ENCODE measurements at regions not wholly inside any gene's neighbourhood (a gene's known extent, or its start where the extent isn't known, plus 50 kb on each side); places are given as distances from the start of the nearest gene placed in this dataset.
A peak's percentile ranks its signal among the peaks of the same experiment; 100 is the strongest.

DNA sequence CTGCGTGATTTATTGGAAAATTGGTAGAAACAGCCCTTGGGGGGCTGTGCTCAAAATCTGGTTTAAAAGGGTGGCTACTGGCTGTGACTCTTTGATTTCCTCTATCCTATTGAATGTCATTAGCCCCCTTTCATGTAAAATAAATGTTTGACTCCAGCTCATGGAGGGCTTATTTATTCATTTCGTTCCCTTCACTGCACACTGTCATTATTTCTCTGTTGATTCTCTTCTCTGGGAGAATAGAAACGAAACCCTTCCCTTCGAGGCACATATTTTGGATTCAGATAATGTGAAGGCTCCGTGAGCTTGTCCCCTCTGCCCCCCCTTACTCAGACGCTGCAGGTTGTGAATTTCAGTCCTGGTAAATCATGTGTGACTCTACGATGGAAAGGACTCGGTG is 203.9 kb upstream of the GPR26 start:
- no peak for DNase-seq

DNA sequence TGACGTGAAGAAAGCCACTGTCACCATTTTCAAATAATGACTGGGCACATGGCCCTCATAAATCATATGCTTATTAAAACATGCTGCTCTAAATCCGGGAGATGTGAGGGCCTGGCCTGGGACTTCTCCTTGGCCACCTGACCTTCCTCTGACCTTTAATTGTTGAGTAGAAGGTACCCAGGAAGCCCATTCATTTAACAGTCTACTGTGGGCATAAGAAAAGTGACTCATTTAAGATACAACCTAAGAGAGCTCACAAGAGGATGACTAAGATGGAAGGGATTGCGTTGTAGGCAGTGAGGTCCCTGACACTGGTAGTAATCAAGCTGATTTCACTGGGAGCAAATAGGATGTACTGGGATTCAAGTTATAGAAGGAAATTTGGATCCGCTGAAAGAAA is 203.4 kb upstream of the GPR26 start:
- DNase-seq = no peak

DNA sequence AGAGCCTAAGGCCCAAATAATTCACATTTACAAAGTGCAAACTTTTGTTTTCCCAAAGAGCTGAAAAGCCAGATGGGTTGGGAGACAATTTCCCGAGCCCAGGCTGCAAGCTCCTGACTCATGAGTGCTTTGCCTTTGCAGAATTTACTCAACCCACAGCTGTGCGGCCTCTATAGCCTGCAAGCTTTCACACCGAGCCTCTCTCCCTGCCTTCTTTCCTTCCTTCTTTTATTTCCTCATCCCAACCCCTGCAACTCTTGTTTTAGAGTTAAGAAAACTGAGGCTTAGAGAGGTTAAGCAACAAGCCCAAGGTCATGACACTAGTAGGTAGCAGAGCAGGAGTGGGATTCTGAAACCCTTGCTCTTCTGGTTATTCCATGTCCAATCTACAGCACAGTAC is 203.0 kb upstream of the GPR26 start:
- peak in 1 of 2 donors; percentile 25 for DNase-seq

DNA sequence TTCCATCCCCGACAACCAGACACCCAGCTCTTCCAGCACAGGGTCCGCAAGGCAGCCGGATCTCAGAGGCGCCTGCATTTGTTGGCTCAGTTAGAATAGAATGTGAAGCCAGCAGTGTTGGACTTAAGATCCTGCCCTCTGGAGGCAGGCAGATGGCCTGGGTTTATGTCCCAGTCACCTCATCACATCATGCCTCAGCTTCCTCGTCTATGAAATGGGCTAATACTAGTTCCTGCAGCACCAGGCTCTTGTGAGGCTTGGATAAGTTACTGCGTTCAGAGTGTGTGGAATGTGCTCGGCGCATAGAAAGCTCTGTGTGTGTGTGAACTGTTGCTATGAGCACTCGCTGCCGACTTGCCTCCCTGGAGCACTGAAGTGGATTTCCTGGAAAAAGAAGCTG is 202.5 kb upstream of the GPR26 start:
- DNase-seq = no peak

DNA sequence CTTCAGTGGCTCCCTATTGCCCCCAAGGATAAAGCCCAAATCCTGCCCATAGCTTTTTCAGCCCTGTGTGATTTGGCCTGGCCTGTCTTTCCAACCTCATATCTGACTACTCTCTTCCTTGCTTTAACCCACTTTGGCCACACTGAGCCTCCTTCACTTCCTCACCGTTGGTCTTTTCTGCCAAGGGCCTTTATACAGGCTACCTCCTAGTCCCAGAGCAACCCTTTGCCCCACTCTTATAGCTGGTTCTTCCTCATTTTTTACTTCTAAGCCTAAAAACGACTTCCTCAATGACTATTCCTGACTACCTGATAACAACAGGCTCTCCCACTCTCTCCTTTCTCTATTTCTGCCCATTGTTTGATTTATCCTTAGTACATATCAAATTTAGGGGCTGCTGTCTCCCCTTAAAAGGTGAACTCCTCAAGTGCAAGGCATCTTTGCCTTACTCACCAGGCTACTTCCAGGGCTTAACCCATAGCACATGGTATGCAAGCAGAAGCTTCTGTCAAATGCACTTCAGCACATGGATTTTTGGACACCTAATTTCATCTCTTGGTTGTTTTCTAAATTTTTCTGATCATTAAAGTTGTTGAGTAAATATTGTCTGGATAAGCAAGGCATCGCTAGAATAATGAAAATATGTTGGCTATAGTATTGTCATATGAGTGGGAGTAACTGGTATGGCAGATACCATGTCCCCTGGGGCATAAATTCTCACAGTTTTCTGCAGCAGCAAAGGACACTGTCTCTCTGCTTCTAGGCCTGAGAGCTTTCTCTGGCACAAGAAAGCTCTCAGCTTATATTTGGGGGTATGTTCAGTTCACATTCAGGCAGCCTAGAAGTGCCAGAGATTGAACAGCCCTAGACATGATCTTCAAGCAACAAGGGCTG is 201.5 kb upstream of the GPR26 start:
- DNase-seq = no peak

DNA sequence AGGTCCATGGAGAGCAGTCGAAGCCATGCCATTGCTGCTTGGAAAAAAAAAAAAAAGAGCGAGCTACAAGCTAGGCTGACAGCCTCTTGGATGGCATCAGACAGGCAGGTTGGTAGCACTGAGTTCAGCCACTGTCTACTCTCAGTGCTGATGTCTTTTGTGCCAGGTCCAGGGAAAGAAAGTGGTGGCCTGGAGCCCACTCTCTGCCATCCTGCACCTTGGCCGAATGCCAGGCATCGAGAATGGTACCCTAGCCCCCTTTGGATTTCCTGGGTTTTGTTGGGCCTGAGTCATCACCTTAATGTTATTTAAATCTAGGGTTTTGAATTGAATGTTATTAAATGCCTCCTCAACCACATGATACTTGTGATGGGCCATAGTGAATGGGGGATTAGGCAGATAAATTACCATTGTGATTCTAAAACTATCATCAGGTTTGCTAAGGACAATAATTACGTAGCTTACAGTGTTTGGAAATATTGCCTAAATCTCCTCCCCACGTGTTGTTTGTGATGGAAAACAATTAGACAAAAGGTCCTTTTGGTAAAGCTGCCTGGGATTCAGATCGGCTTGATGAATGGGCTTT is 195.7 kb upstream of the GPR26 start:
- no peak for DNase-seq

DNA sequence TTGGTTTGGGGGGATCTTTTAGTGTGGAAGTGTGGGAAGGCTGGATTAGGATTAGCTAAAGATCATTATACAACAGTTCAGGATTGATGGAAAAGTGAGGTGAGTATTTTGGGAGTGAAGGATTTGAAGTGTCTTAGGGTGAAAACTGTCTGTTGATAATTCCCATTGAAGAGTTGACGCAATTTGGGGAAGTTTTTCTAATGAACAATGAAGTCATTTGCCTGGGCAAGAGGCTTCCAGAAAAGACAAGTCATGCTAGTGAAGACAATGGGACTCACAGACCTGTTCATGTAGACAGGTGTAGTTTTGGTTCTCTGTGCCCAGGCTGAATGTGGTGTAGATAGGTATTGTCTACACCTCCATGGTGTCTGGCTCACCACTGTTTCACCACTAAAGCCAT is 194.3 kb upstream of the GPR26 start:
- DNase-seq = no peak

DNA sequence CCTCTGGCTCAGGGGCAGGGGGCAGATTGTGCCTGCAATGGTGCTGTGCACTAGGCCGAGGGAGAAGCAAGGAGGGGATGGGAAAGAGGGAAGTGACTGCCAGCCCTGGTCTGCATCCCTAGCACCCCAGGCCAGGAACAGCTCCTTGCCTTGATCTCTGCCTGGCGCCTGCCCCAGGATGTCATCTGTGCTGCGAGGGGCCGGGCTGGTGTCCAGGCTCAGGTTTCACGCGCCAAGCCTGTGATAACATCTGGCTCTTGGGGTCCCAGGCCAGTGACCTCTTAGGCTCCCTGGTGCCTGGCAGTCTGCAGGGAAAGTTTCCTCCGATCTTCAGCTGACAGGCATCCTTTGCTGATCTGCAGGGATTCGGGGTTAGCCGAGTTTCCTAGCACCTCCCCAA is 193.5 kb upstream of the GPR26 start:
- no peak for DNase-seq

DNA sequence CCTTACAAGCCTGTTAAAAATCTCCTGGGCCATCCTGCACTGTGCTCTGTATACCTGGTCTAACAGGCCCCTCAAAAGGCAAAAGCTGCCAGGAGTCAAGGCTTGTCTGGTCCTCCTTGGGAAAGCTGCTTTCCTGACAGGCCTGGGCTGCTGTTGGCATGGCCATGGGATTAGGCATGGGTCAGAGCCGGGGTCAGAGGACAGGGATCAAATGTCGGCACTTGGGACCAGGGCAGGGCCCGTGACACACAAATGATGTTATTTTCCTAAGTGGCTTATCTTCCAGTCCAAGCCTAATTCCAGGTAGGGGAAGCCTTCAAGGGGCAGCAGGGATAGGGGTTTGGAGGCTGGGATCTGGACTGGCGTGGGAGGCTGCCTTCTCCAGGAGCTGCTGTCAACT is 191.5 kb upstream of the GPR26 start:
- DNase-seq = no peak

DNA sequence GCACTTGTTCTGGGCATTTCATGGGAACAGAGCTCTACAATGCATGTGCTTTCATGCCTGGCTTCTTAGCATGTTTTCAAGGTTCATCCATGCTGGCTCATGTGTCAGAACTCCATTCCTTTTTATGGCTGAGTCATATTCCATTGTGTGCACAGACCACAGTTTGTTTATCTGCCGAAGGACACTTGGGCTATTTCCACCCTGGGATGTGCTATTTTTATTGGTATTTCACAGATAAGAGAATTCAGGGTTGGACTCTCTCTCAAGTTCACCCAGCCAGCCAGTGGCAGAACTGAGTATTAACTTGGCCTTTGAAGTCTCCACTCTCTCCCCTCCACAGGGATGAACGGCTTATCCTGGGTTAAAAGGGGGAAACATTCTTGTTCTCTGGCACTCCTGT is 190.7 kb upstream of the GPR26 start:
- DNase-seq = no peak

DNA sequence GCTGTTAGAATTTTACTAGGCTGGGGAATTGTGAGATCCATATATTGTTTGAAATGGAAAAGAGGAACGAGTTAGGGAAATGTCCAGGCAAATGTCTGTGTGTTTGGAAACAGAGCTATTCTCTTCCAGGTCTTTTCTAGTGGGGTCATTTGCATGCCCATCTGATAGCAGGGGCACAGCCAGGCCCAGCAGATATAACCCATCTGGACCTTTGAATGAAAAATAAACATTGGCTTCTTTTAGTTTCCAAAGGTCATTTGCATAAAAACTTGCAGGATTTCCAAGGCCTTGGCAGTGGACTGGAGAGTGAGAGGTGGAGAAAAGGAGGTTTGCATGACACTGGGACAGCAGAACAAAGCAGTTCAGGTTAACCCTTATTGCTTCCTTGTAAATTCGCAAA is 188.0 kb upstream of the GPR26 start:
- DNase-seq = no peak

DNA sequence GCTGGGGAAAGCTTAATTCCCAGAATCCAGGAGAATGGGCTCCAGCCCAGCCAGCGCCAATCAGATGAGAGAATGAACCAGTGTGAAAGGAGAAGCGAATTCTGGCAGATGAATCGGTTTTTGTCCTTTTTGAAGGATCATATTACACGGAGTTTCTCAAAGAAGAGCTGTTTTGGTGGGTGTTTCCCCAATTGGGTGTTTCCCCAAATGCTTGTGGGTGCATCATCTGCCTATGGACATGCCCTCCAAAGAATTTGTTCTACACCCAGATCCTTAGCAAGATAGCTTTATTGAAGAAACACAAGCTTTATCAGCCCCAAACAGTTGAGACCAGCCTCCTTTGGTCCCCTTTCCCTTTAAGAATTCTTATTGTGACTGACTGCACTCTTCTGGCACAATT is 186.5 kb upstream of the GPR26 start:
- no peak for DNase-seq

DNA sequence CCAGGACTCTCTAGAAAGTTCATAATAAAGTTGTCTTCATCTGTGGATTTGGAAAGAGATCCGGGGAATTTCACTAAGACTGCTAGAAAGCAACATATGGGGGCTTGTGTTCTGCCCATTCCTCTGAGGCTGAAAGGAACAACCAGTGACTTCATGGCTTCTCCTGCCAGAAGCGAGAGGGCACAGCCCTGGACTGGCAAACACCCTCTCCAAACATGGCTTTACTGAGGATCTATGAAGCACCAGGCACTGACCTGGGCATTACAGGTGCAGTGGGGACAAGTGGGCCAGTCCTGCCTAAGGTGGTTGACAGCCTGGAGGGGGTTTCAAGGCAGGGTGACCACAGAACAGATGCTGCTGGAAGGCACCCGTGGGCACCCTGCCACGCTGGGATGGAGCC is 185.8 kb upstream of the GPR26 start:
- DNase-seq = no peak

DNA sequence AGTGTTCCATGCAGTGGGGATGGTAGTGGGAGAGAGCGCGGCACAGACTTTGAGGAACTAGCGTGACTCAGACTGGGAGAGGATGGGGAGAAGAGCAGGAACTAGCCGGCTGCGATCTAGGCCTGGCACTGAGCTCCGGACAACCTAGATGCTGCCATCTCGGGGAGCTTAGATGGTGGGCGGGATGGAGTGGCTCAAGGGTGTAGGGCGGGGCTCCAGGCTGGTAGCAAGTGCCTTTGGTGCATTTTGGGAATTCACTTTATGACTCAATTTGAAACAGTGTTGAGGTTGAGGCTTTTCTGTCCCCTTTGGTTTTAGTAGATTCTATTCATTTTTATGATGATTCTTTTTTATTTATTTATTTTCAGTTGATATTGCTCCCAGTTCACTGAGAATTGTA is 185.3 kb upstream of the GPR26 start:
- no peak for DNase-seq

DNA sequence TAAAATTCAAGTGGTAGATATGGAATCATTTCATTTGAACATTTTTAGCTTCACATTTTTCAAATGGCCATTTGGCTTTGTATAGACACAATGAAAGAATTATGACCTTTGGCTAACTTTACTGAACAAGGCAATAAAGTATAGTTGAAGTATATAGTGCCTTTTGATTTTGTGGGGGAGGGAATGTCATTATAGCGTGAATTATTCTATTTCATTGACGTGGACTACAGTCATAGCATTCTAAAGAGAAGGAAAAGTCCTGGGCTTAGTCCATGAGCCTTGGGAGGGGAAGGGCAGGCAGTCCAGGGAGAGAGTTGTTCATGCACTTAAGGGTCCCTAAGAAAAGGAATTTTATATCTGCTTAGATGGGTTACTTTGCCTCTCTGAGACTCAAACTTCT is 181.4 kb upstream of the GPR26 start:
- DNase-seq = no peak

DNA sequence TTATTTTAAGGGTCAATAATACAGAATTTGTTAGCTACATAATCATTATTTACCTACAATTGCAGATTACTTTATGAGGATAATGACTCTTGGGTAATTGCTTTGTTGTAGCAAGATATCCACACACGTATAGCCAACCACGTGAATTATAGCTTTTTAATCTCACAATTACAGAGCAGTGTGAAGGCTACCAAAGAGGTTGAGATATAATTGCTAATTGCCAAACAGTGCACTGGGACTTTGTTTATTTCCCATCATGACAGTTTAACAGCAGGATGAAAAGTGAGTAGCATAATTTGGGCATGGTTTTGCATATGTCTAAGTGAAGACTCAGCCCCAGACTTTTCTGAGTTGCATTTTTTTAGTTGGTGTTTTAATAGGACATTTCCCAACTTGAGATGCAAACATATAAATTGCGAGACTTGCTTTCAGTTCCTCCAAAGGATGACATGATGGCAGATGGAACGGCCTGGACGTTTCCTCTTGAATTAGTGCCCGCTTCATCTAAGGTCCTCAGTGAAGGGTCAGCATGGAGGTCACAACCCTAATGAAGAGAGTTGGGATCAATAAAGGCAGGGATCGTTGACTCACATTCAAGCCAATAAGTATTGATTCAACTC is 180.7 kb upstream of the GPR26 start:
- DNase-seq = no peak

DNA sequence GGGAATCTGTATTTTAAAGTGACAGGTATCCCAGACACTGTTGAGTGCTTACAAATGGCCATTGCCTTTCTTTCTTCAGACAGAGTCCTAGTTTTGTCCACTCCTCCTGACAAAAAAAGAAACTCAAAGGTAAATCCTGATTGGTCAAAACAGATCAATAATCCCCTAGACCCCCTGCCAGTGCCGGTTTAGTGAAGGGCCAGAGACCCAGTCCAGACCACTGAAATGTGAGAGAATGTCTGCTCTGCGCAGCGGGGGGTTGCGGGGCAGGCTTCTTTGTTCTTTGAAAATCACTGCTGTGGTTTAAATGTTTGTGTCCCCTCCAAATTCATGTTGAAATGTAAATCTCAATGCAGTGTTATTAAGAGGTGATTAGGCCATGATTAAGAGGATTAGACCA is 177.7 kb upstream of the GPR26 start:
- no peak for DNase-seq

DNA sequence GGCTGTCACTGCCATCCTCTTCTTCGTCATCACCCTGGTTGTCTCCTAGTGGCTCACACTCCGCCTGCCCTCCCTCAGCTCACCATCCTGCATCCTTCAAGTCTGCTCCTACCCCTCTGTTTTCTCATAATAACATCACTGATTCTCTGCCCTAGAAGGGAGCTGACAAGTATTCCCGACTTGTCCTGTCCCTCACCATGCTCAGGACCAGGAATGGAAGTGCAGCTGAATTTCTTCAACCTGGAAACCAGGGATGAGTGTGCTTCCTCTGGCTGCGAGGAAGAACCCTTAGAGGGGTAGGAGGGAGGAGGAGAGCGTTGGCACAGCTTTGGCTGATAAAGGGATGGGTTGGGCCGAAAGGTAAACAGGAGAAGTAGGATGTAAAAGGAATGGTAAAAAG is 174.8 kb upstream of the GPR26 start:
- no peak for DNase-seq

DNA sequence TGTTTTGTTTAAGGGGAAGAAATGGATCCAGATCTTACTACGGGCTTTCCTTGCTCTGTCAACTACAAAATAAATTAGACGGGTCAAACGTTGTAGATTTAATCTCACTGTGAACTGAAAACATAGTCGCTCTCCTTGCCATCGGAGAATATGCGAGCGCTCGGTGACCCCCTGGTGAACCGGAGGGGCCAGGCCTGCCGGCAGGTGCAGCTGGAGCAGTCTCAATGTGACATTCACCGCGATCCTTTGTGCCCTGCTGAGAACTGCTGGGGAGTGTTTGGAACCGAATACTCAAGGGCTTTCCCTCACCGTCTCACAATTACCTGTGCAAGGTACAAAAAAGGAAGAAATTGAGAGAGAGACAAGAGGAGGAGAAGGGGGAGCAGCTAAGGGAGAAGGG is 174.1 kb upstream of the GPR26 start:
- DNase-seq = no peak

DNA sequence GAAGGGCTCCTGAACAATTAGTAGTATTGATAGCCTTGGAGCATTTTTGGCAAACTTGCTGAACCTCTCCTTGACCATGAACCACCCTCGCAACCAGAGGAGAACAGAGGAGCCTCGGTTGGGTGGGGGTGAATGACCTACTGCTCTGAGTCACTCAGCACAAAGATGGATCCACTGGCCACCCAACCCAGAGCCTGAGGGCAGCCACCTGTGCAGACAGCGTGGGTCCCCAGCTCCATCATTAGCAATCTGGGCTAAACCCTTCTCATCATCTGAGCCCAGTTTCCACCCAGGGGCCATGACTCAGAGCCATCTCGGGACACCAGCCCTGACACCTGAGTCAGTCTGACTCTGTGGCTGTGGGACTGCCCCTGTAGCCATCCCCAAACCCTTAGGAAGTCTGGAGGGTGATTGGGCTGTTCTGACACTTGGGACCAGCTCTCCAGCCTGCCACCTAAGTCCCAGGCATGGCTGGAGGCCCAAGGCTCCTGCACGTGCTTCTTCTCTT is 171.8 kb upstream of the GPR26 start:
- DNase-seq = no peak

DNA sequence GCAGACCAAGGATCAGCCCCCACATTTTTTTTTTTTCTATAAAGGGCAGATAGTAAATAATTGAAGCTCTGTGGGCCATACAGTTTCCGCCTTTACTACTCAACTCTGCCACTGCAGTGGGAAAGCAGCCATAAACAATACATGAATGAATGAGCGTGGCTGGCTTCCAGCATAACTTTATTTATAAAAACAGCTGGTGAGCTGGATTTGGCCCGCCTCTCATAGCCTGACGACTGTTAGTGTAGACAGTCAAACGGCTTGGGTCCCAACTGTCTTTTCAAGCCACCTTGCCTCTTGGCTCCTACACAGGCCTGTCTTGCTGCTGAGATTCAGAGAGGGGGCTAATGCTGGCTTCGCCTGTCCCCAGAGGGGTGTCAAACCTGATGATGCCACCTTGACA is 169.8 kb upstream of the GPR26 start:
- no peak for DNase-seq

DNA sequence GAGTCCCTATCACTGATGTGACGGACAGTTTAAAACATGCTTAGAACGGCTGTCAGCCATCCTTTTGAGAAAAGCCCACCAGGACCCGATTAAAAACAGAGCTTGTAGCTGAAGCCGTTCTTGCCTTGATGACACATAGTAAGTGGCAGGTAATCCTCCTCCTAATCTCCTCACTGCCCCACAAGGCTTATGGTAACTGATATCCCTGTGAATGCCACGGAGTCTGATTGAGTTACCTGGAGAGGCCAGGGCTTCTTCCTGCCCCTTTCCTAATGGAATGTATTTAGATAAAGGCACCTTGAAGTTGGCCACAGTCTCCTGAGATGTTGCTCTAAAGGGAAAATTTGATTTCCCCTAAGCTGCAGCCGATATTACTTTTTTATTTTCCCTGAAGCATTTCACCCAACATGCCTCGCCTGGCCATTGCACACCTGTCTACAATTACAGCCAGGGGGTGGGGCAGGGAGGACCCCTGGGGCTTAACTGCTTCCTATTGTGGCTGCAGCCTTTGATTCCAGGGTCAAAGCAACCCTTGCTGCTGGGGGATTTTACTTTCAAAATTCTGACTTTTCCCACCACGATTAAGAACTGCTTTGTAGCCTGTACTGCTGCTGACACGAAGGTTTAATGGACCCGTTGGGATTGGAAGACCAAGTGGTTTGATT is 169.0 kb upstream of the GPR26 start:
- DNase-seq = no peak

DNA sequence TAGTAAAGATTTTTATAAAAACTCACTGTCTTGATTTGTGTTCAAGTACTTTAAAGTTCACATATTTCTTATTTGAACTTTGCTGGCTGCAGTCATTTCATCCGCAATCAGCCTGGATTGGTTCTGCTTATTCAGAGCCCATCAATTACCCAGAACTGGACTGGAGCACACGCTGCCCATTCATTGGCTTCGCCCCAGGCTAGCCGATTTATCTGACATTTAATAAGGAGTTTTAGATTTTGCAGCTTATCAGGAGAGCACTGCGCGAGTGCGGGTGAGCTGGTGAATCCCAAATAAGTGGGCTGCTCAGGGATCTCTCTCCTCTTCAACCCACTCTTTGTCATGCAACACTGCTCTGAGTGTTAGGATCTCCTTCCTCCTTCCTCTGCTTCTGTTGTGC is 166.0 kb upstream of the GPR26 start:
- no peak for DNase-seq

DNA sequence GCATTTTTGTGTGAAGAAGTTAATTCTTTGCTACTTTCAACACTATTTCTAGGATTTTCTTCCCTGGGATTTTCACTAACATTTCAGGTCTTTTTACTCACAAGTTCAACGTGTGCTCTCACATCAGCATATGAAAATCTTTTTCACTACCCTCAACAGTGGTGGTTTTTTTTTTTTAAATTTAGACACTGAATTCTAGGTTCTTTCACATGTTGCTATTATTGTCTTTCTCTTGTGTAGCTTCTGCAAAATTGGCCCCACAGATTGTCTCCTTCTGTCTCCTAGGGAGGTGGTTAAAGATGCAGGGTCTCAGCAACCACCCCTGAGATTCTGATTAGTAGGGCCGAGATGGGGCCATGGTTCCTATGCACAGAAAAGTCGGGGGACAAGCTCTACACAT is 165.0 kb upstream of the GPR26 start:
- DNase-seq = no peak

Data from hippocampal formation (tissue), 2 donors.